ENCODE measurements at regions not wholly inside any gene's neighbourhood (a gene's known extent, or its start where the extent isn't known, plus 50 kb on each side); places are given as distances from the start of the nearest gene placed in this dataset.

GRCh38 chr13:109273326-109273751, 513.0 kb downstream of the IRS2 start:
- no peak for TF ChIP-seq CTCF (conservative IDR thresholded peaks at IDR 0.05; ENCODE audit: low read depth, low read length)
- TF ChIP-seq EZH2 (IDR thresholded peaks at IDR 0.05; ENCODE audit: low read length, unreplicated experiment) = no peak

Measured in PC-3 (cell line).